GM12873 (cell line): ENCODE measurements at regions not wholly inside any gene's neighbourhood (a gene's known extent, or its start where the extent isn't known, plus 50 kb on each side); places are given as distances from the start of the nearest gene placed in this dataset.

Experiments
- TF ChIP-seq, protein P1 (sequence below): IDR thresholded peaks from 2 replicates; pipeline ENCODE4 v1.5.1; 2012; ENCODE audit warnings: low read depth, mild to moderate bottlenecking, moderate library complexity, low read length, control low read depth; ENCODE audit not compliant: insufficient read depth; ENCODE audit errors: missing control alignments

GRCh38 chr6:140736231-140736630 lies 1361.8 kb upstream of the CITED2 start:
- TF ChIP-seq, protein P1, sequence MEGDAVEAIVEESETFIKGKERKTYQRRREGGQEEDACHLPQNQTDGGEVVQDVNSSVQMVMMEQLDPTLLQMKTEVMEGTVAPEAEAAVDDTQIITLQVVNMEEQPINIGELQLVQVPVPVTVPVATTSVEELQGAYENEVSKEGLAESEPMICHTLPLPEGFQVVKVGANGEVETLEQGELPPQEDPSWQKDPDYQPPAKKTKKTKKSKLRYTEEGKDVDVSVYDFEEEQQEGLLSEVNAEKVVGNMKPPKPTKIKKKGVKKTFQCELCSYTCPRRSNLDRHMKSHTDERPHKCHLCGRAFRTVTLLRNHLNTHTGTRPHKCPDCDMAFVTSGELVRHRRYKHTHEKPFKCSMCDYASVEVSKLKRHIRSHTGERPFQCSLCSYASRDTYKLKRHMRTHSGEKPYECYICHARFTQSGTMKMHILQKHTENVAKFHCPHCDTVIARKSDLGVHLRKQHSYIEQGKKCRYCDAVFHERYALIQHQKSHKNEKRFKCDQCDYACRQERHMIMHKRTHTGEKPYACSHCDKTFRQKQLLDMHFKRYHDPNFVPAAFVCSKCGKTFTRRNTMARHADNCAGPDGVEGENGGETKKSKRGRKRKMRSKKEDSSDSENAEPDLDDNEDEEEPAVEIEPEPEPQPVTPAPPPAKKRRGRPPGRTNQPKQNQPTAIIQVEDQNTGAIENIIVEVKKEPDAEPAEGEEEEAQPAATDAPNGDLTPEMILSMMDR, result no peak

DNA sequence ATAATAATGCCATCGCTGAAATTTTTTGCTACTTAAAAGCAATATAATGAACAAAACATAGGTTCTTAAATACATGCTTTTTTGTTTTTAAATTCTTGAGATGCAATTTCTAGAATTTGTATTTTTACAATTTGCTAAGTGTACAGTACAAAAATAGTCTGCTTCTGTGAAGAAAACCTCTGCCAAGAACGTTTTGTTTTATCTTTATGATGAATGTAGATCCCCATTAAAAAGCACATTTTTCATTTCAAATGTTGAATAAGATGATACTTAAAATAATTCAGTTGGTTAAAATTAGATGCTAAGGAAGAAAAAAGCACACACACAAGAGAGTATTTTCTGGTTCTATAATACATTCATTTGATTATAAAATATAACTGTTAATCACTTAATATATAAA lies 1358.5 kb upstream of the CITED2 start:
- TF ChIP-seq, protein P1, result no peak

- TF ChIP-seq, protein P1, result no peak
These were observed 1357.7 kb upstream of the CITED2 start for GRCh38 chr6:140732155-140732554.

DNA sequence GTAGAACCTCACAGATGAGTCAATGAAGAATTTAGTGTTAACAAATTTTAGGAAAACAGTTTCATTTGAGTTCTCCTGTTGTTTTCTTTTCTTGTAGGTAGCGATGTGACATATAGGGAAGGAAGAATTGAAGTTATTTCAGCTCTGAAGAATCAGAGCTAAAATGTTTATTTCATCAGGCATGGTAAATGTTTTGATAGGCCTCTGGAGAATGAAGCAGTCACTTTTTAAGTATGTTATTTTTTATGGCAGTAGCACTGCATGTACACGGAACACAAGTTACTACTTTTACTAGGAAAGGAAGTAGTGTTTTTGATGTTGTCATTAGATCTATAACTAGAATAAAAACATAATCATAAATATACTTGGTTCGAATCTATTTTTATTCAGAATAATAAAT lies 1357.3 kb upstream of the CITED2 start:
- TF ChIP-seq, protein P1, result no peak

DNA sequence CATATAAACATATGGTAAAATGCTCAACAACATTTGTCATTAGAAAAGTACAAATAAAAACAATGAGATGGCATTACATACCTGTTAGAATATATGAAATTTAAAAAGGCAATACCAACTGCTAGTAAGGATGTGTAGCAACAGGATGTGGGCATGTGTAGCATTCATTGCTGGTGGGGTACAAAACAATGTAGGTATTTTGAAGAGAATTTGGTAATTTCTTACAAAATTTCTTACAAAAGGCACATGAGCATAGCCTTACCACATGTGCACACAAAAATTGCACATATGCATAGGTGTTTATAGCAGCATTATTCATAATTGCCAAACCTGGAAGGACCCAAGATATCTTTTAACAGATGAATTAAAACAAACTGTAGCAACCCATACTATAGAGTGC lies 1355.1 kb upstream of the CITED2 start:
- TF ChIP-seq, protein P1, result no peak

- TF ChIP-seq, protein P1, result no peak
These were observed 1343.6 kb upstream of the CITED2 start for GRCh38 chr6:140718021-140718420.

- TF ChIP-seq, protein P1, result no peak
These were observed 1339.0 kb upstream of the CITED2 start for GRCh38 chr6:140713495-140713894.
